K562 (cell line): ENCODE measurements at regions not wholly inside any gene's neighbourhood (a gene's known extent, or its start where the extent isn't known, plus 50 kb on each side); places are given as distances from the start of the nearest gene placed in this dataset.

Experiments used
- ATAC-seq: fragments of 200-7000 bp; cut with Tn5 transposase; 3 replicates; pipeline ENCODE4 v1.9.1; 2020; ENCODE audit warnings: moderate library complexity
- BruUV-seq: library from RNA; stranded (reverse); fragments of 400-500 nt; replicated peaks from 2 replicates; lab custom pipeline; 2021; lab: Mats Ljungman, UMichigan
- CTCF ChIA-PET: fragments of 300-600 bp; formaldehyde crosslinking; extraction: SDS; loops from one replicate; lab custom pipeline; 2021; ENCODE audit warnings: low intra/inter-chr PET ratio; lab: Yijun Ruan, JAX
- POLR2A ChIA-PET: fragments of 300-600, 350-650 bp; sonication (Branson Sonifier 250); formaldehyde crosslinking; extraction: SDS; loops from one replicate; lab custom pipeline; 2021; ENCODE audit warnings: antibody characterized with exemption, inconsistent platforms; lab: Yijun Ruan, JAX
- DNase-seq, 4 experiments: peaks; one replicate each; pipeline versions ENCODE4 v3.0.0 to v3.0.0-alpha.2; 2011 to 2018; ENCODE audit warnings: low spot score in 3 of 4, mixed read lengths in 3 of 4; ENCODE audit errors: extremely low read depth in 1 of 4
- FAIRE-seq: peaks from 2 replicates; lab custom pipeline; 2011; peaks lifted over from hg19 to GRCh38; lab: Jason Lieb, UNC
- H2AFZ ChIP-seq: 2 replicates; pipeline ENCODE4 v1.6.0; 2011; ENCODE audit warnings: low read depth, low read length, control low read depth, inconsistent platforms
- H3K27ac ChIP-seq: fragments of 200-600 bp; 3 replicates; pipeline ENCODE4 v1.8.0; 2011; ENCODE audit warnings: low read depth, mild to moderate bottlenecking, control low read depth, inconsistent platforms, low read length, moderate library complexity, mixed read lengths; ENCODE audit errors: extremely low read depth
- H3K27me3 ChIP-seq, 2 experiments: fragments of 300-600 bp in 1 of 2; 2 replicates in 1 of 2; 3 replicates in 1 of 2; pipeline versions ENCODE4 v1.6.0 to v1.8.0; 2011; ENCODE audit warnings: inconsistent platforms in 2 of 2, low read length in 2 of 2, mild to moderate bottlenecking in 1 of 2, mixed read lengths in 1 of 2, moderate library complexity in 1 of 2; ENCODE audit not compliant: control insufficient read depth in 2 of 2, insufficient read depth in 2 of 2
- H3K36me3 ChIP-seq: fragments of 300-600 bp; 3 replicates; pipeline ENCODE4 v1.8.0; 2011; ENCODE audit warnings: mild to moderate bottlenecking, low read length, inconsistent platforms; ENCODE audit not compliant: control insufficient read depth, insufficient read depth
- H3K4me1 ChIP-seq, 2 experiments: fragments of 200-600 bp in 1 of 2; replicated peaks in 1 of 2; 2 replicates in 1 of 2; 3 replicates in 1 of 2; pipeline versions ENCODE4 v1.5.1 to v1.8.0; 2011; ENCODE audit warnings: inconsistent platforms in 2 of 2, low read length in 2 of 2, mild to moderate bottlenecking in 1 of 2, mixed read lengths in 1 of 2, moderate library complexity in 1 of 2; ENCODE audit not compliant: control insufficient read depth in 2 of 2, insufficient read depth in 2 of 2
- H3K4me2 ChIP-seq: 2 replicates; pipeline ENCODE4 v1.6.1; 2011; ENCODE audit warnings: low read length, control low read depth, inconsistent platforms, mixed read lengths; ENCODE audit not compliant: insufficient read depth
- H3K4me3 ChIP-seq: fragments of 200-600 bp; sonication (generic), shearing (Covaris generic); 2 replicates; pipeline ENCODE4 v1.5.1; 2016; ENCODE audit warnings: control low read depth, inconsistent platforms
- H3K79me2 ChIP-seq: fragments of 200-600 bp; 3 replicates; pipeline ENCODE4 v1.8.0; 2011; ENCODE audit warnings: low read length, inconsistent platforms; ENCODE audit not compliant: control insufficient read depth, insufficient read depth
- H3K9ac ChIP-seq, 2 experiments: 2 replicates each; pipeline versions ENCODE4 v1.6.0 to v1.6.1; 2011; ENCODE audit warnings: low read depth in 2 of 2, low read length in 2 of 2, control low read depth in 1 of 2, inconsistent platforms in 1 of 2, mild to moderate bottlenecking in 1 of 2, mixed read lengths in 1 of 2; ENCODE audit not compliant: insufficient read depth in 1 of 2
- H3K9me1 ChIP-seq: one replicate; pipeline ENCODE4 v1.6.0; 2011; ENCODE audit warnings: inconsistent platforms, mild to moderate bottlenecking, low read length, moderate library complexity; ENCODE audit not compliant: control insufficient read depth, insufficient read depth
- H3K9me3 ChIP-seq: replicated peaks from 2 replicates; pipeline ENCODE4 v1.5.1; 2011; ENCODE audit warnings: low read depth, low read length, inconsistent platforms; ENCODE audit not compliant: control insufficient read depth, insufficient read depth
- H4K20me1 ChIP-seq: replicated peaks from 2 replicates; pipeline ENCODE4 v1.6.1; 2011; ENCODE audit warnings: low read length, inconsistent platforms, mixed read lengths; ENCODE audit not compliant: control insufficient read depth, insufficient read depth
- CREBBP ChIP-seq: IDR thresholded peaks from one replicate; pipeline ENCODE4 v1.6.1; 2012; ENCODE audit warnings: low read depth, mild to moderate bottlenecking, control low read depth, inconsistent platforms, low read length
- E2F1 ChIP-seq: sonication (generic); formaldehyde crosslinking; IDR thresholded peaks from 2 replicates; pipeline ENCODE4 v1.8.1; 2023; ENCODE audit warnings: mild to moderate bottlenecking, missing genetic modification reagents, moderate library complexity
- FOXA1 ChIP-seq: fragments of 450-650 bp; IDR thresholded peaks from 2 replicates; pipeline ENCODE4 v1.6.1; 2016; ENCODE audit warnings: mild to moderate bottlenecking, borderline replicate concordance
- PTBP1 ChIP-seq: fragments of 200-400 bp; formaldehyde crosslinking; IDR thresholded peaks from 2 replicates; pipeline ENCODE4 v1.6.1; 2017; ENCODE audit warnings: low read depth, low read length
- SOX6 ChIP-seq: fragments of 450-650 bp; IDR thresholded peaks from 2 replicates; pipeline ENCODE4 v1.6.1; 2014; ENCODE audit warnings: mild to moderate bottlenecking
- SREBF1 ChIP-seq: fragments of 150-350 bp; IDR thresholded peaks from 2 replicates; pipeline ENCODE4 v1.6.1; 2014; ENCODE audit warnings: antibody characterized with exemption, low read depth, low read length, borderline replicate concordance
- ZBTB7A ChIP-seq: IDR thresholded peaks from 2 replicates; pipeline ENCODE4 v1.6.1; 2011; ENCODE audit warnings: low read depth, mild to moderate bottlenecking, low read length, moderate library complexity, borderline replicate concordance; ENCODE audit not compliant: control insufficient read depth
- WGBS: fragments of 100-300 bp; shearing (Covaris generic); methylation state at CpG from one replicate; pipeline ENCODE4 v1.1.6; 2016; ENCODE audit warnings: low coverage, mixed read lengths; ENCODE audit not compliant: insufficient coverage; ENCODE audit errors: missing lambda C conversion rate; 5-methylcytosine and 5-hydroxymethylcytosine counted together
- in situ Hi-C: fragments of 300-500 bp; cut with MboI; formaldehyde crosslinking; loops from 4 replicates; pipeline ENCODE4 v1.15.0; 2018; ENCODE audit warnings: inconsistent platforms, mixed read lengths
- intact Hi-C: fragments of 100-400 bp; cut with micrococcal nuclease; formaldehyde crosslinking; loops from 2 replicates; pipeline ENCODE4 v1.14.2; 2022
- TF ChIP-seq, protein P1 (sequence below): fragments of 250-450 bp; sonication (Bioruptor Pico); IDR thresholded peaks from 2 replicates; pipeline ENCODE4 v1.8.0; 2021; ENCODE audit warnings: moderate library complexity, mild to moderate bottlenecking, inconsistent platforms

DNA sequence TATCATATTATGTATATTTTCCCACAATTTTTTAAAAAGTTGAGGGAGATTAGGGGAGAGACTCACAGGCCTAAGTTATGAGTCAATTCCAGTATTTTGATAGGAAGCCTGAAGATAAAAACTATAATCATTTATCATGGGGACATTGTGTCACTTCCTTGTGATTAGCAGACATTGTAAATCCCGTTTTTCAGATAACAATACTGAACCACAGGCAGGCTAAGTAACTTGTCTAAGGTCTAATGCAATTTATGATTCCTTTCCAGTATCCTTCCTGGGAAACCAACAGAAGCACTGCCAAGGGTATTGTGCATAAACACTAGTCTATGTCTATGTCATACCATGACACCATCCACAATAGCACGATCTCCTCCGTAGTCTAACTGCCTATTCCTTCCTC lies 235.2 kb upstream of the PIK3C3 start:
- H2AFZ ChIP-seq = no peak overlapping the region
- no TSS peak for BruUV-seq
- H3K9ac ChIP-seq = no peak overlapping the region
- TF ChIP-seq, protein P1, sequence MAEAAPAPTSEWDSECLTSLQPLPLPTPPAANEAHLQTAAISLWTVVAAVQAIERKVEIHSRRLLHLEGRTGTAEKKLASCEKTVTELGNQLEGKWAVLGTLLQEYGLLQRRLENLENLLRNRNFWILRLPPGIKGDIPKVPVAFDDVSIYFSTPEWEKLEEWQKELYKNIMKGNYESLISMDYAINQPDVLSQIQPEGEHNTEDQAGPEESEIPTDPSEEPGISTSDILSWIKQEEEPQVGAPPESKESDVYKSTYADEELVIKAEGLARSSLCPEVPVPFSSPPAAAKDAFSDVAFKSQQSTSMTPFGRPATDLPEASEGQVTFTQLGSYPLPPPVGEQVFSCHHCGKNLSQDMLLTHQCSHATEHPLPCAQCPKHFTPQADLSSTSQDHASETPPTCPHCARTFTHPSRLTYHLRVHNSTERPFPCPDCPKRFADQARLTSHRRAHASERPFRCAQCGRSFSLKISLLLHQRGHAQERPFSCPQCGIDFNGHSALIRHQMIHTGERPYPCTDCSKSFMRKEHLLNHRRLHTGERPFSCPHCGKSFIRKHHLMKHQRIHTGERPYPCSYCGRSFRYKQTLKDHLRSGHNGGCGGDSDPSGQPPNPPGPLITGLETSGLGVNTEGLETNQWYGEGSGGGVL (CRISPR knock-in tag) = no peak
- no peak for TF ChIP-seq PTBP1
- TF ChIP-seq E2F1 = no peak
- no peak for TF ChIP-seq FOXA1
- no peak for TF ChIP-seq SOX6
- TF ChIP-seq ZBTB7A = no peak
- TF ChIP-seq SREBF1 = no peak
- no peak for TF ChIP-seq CREBBP
- intact Hi-C loops = loop anchor here (10.0 kb wide), 1 partner anchor 65 kb away; no protein-coding TSS in a partner anchor
- 5% methylated on average over 3 of the region's 3 CpGs for WGBS
- no peaks in the 10 kb centered on the region for H3K27me3 ChIP-seq
- no peaks in the 10 kb centered on the region for H4K20me1 ChIP-seq
- ATAC-seq (no peak), FAIRE-seq (no peak), DNase-seq (no peak)
- no peaks in the 10 kb centered on the region for H3K9me3 ChIP-seq
- no peaks in the 10 kb centered on the region for H3K9me1 ChIP-seq
- no peaks in the 10 kb centered on the region for H3K79me2 ChIP-seq
- no peaks in the 10 kb centered on the region for H3K4me1 ChIP-seq
- H3K27ac ChIP-seq = no peak overlapping the region
- ChIA-PET CTCF (no interaction called here), POLR2A (no interaction called here)
- in situ Hi-C loops = no loop called here
- no peak overlapping the region for H3K4me2 ChIP-seq
- no peak overlapping the region for H3K4me3 ChIP-seq
- H3K36me3 ChIP-seq = no peaks in the 10 kb centered on the region
